Stimulated activated CD4-positive, alpha-beta T cell treated with anti-CD3 and anti-CD28 coated beads, Interleukin-12 subunit alpha, Interleukin-12 subunit beta, amount 100 ng/mL, for 4 hours (primary cell): ENCODE measurements at regions not wholly inside any gene's neighbourhood (a gene's known extent, or its start where the extent isn't known, plus 50 kb on each side); places are given as distances from the start of the nearest gene placed in this dataset.

Experiments used
- DNase-seq: peaks from one replicate; pipeline ENCODE4 v3.0.0-alpha.2; 2020

DNA sequence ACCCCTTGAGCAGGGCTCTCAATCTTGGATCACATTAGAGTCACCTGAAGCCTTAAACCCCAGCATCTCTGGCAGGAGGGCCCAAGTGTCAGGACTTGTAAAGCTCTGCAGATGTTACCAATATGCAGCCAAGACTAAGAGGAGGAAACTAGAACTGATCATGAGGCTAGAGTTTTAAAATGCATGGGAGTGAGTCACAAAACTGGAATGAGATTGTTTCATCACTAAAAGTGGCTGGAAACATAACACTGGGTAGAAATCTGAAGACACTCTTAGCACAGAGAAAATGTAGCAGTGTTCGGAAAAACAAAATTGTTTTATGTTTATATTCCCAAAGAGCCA is 63.3 kb upstream of the GHITM start:
- DNase-seq: no peak

DNA sequence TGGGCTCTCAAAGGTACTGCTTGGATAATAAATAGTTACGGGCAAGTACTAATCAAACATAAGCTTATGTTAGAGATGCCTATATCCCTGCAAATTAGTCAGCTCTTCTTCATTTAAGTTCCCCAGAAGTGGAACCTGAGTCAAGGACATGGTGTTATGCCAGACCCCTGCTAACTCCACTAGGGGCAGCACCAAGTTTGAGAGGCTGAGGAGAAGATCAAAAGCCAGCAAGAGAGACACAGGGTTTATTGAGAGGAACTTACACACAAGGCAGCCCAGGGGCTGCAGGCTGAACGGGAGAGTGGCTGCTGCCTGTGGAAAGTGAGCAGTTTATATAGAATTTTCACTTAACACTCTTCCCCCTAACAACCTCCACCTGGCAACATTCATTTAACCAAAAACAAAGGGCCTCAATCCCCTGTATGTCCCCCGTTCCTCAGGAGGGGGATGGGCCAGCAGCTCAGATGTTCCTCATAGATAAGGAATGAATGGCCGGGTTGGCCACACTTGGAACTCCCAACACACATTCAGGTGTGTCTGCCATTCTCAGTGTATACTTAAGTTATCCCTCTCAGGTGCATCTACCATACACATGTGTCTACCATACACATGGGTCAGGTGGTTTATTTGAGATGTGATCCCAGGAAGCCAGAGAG is 62.6 kb upstream of the GHITM start:
- DNase-seq: no peak

DNA sequence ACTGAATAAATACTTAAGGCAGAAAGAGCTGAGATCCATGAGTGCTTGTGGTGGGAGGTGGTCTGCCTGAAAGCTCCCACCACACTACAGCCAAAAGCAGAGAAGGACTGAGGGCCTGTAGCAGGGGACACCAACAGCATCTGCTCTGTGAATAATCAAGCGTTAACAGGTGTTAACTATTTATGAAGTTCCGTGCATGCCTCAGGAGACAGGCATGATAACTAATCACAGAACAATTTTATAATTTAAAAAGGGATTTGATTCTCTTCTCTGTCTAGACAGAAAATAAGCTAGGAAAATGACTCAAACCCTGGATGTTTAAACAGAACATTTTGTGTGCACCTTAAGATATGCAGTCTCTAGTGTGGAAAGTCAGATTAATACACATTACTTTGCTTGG is 61.5 kb upstream of the GHITM start:
- DNase-seq: no peak

DNA sequence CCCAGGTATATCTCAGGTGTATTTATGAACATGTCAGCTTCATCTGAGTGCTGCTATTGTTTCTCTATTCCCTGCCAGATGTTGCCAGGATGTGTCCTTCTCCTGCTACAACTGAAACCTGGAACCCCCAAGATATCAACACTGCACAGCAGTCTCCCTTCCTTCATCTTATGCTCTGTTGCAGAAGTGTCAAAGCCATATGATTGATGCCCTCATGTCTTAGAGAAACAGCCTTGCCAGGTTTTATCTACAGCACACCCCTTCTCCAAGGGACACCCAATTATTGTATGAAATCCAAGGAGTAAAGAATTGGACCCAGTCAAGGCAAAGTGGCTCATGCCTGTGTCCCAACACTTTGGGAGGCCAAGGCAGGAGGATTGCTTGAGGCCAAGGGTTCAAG is 60.5 kb upstream of the GHITM start:
- no peak for DNase-seq

DNA sequence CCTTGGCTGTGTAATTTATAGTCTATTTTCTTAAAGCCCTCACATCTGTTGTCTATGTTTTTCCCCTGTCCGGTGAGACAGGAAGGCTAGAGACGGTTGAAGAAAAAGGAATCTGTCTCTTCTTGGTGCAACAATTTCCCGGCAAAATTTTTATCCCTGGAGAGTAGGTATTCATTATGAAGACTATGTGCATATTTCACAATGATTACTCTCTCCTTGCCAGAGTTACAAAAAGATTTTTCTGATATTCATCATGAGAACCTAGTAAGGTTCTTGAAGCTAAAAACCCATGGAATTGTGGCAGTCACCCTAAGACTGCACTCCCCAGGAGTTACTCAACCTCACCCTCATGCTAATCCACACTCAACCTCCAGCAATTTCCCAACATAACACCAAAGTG is 55.0 kb upstream of the GHITM start:
- DNase-seq: no peak

DNA sequence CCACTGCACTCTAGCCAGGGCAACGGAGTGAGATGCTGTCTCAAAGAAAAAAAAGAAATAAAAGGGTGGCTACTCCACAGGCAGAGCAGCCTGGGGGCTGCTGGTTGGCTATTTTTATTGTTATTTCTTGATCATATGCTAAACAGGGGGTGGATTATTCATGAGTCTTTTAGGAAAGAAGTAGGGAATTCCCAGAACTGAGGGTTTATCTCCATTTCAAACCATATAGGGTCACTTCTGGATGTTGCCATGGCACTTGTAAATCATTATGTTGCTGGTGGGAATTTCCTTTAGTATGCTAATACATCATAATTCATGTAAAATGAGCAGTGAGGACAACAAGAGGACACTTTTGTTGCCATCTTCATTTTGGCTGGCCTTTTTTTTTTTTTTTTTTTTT is 52.1 kb upstream of the GHITM start:
- no peak for DNase-seq

DNA sequence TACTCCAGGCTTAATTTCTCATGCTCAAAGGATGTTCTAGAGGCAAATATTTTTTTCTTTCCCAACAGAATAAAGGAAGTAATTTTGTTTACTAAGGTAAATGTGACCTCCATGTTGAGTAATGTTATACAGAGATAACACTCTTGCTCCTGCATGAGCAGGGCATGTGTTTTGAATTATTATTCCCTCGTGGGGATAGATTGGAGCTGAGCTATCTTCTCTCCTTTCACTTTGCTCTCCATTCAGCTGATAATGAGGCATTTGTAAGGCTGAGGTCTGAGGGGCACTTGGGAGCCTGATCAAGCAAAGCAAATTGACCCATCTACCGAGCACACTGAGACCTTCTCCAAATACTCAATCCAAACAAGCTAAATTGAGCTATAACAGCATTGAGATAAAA is 50.7 kb upstream of the GHITM start:
- DNase-seq: no peak

DNA sequence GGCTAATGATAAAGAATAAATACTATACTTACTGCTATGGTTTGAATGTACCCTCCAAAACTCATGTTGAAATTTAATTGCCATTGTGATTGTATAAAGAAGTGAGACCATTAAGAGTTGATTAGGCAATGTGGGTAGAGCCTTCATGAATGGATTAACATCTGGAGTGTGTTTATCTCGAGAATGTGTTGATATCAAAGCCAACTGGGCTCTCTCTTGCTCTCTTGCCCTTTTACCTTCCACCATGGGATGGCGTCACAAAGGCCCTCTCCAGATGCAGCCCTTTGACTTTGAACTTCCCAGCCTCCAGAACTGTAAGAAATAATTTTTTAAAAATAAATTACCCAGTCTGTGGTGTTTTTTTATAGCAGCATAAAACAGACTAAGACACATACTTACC is 50.1 kb upstream of the GHITM start:
- no peak for DNase-seq
